ENCODE measurements at regions not wholly inside any gene's neighbourhood (a gene's known extent, or its start where the extent isn't known, plus 50 kb on each side); places are given as distances from the start of the nearest gene placed in this dataset.

DNA sequence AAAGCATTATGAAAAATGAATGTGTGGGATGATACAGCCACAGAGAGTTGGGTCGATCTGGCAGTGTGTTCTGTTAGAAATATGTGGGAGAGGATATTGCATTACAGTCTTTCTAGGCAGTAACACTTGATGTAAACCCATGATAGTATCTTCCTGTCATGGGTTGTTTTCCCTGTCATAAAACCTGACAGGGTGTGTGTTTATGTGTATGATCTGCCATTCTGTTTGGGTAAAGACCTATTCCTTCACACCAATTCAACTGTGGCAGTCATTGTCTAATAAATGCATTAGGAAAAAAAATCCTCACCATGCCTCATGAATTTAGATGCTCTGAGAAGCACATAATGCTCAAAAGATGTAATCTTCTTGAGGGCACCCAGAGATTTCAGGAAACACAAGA, 501.7 kb downstream of the CDY2B start:
- no peaks in the 10 kb centered on the region for H3K4me1 ChIP-seq (ENCODE audit: control insufficient read depth, extremely low read depth, insufficient read depth, low read length)
- no peak overlapping the region for H3K4me2 ChIP-seq (ENCODE audit: insufficient read depth, low read length)
- no peak overlapping the region for H3K27ac ChIP-seq (ENCODE audit: insufficient read depth, low read depth, low read length)
- H3K9ac ChIP-seq (replicated peaks; ENCODE audit: extremely low read depth, insufficient read depth, low read length), result no peak overlapping the region
- H2AFZ ChIP-seq (ENCODE audit: low read depth, low read length), result no peak overlapping the region
- H3K27me3 ChIP-seq (ENCODE audit: control insufficient read depth in 2 of 2, insufficient read depth in 2 of 2, low read length in 2 of 2), result no peaks in the 10 kb centered on the region
- CTCF ChIA-PET, result no interaction called here
- no peak overlapping the region for H3K4me3 ChIP-seq (replicated peaks in 1 of 3; ENCODE audit: insufficient read depth in 1 of 3, low read depth in 1 of 3, low read length in 3 of 3)
- FAIRE-seq (no peak), DNase-seq (ENCODE audit: low read depth, low spot score) (no peak)
- intact Hi-C loops (cut with micrococcal nuclease) (no loop called here), dilution Hi-C loops (cut with MboI; ENCODE audit: extremely low pct_ligation_motif_present, low sequenced_read_pairs) (no loop called here)
- no peaks in the 10 kb centered on the region for H3K36me3 ChIP-seq (ENCODE audit: control insufficient read depth in 2 of 2, extremely low read depth in 1 of 2, insufficient read depth in 2 of 2, low read length in 2 of 2)
- no TSS peak for BruUV-seq (replicated peaks)
- TF ChIP-seq POLR2AphosphoS5 (IDR thresholded peaks at IDR 0.05; ENCODE audit: insufficient read depth, low read depth, low read length), result no peak
- no peak for TF ChIP-seq EZH2 (IDR thresholded peaks at IDR 0.05; ENCODE audit: borderline replicate concordance, low read depth, low read length, severe bottlenecking)
- TF ChIP-seq GATA2 (IDR thresholded peaks at IDR 0.05; ENCODE audit: insufficient read depth, insufficient read length, low read depth, low read length), result no peak
- TF ChIP-seq JUN (IDR thresholded peaks at IDR 0.05; ENCODE audit: borderline replicate concordance, insufficient read depth, insufficient read length, low read depth), result no peak
- no peak for TF ChIP-seq MYC (IDR thresholded peaks at IDR 0.05; ENCODE audit: low read depth, low read length)
- no peak for TF ChIP-seq FOS (IDR thresholded peaks at IDR 0.05; ENCODE audit: borderline replicate concordance, insufficient read depth, low read length)
- TF ChIP-seq, protein P1, sequence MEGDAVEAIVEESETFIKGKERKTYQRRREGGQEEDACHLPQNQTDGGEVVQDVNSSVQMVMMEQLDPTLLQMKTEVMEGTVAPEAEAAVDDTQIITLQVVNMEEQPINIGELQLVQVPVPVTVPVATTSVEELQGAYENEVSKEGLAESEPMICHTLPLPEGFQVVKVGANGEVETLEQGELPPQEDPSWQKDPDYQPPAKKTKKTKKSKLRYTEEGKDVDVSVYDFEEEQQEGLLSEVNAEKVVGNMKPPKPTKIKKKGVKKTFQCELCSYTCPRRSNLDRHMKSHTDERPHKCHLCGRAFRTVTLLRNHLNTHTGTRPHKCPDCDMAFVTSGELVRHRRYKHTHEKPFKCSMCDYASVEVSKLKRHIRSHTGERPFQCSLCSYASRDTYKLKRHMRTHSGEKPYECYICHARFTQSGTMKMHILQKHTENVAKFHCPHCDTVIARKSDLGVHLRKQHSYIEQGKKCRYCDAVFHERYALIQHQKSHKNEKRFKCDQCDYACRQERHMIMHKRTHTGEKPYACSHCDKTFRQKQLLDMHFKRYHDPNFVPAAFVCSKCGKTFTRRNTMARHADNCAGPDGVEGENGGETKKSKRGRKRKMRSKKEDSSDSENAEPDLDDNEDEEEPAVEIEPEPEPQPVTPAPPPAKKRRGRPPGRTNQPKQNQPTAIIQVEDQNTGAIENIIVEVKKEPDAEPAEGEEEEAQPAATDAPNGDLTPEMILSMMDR (IDR thresholded peaks at IDR 0.05; ENCODE audit: extremely low read depth in 1 of 2, insufficient read depth in 1 of 2, low read depth in 1 of 2, low read length in 2 of 2), result no peak
- TF ChIP-seq, protein P2, sequence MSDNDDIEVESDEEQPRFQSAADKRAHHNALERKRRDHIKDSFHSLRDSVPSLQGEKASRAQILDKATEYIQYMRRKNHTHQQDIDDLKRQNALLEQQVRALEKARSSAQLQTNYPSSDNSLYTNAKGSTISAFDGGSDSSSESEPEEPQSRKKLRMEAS (IDR thresholded peaks at IDR 0.05; ENCODE audit: insufficient read depth, insufficient read length), result no peak
- no peak for TF ChIP-seq POLR2A (IDR thresholded peaks at IDR 0.05; ENCODE audit: low read depth, low read length)
- POLR2A ChIA-PET, result no interaction called here
- H3K79me2 ChIP-seq (ENCODE audit: control insufficient read depth, insufficient read depth, low read length), result no peaks in the 10 kb centered on the region
- H3K9me3 ChIP-seq (replicated peaks; ENCODE audit: control insufficient read depth, insufficient read depth, low read length), result no peaks in the 10 kb centered on the region
- H3K9me1 ChIP-seq (replicated peaks; ENCODE audit: control insufficient read depth, extremely low read depth, insufficient read depth, low read length), result no peaks in the 10 kb centered on the region
- no peaks in the 10 kb centered on the region for H4K20me1 ChIP-seq (replicated peaks; ENCODE audit: control insufficient read depth, extremely low read depth, insufficient read depth, low read length)
